Adrenal gland (tissue), 9 donors: ENCODE measurements at regions not wholly inside any gene's neighbourhood (a gene's known extent, or its start where the extent isn't known, plus 50 kb on each side); places are given as distances from the start of the nearest gene placed in this dataset.

Source experiments
- DNase-seq, 7 donors: peaks; one replicate each; pipeline ENCODE4 v3.0.0-alpha.2; 2019 to 2020
- H3K27ac ChIP-seq, 5 donors: fragments of 200-600 bp; sonication (generic) in 4 of 5; 1 replicate in 3 of 5; 2 replicates in 2 of 5; pipeline versions ENCODE4 v1.5.1 to v1.8.0; 2016 to 2020; ENCODE audit warnings: mild to moderate bottlenecking in 1 of 5
- H3K27me3 ChIP-seq: fragments of 200-600 bp; 2 replicates; pipeline ENCODE4 v1.8.0; 2021
- H3K36me3 ChIP-seq, 2 donors: fragments of 200-600 bp; replicated peaks in 1 of 2; 1 replicate in 1 of 2; 2 replicates in 1 of 2; pipeline versions ENCODE4 v1.5.1 to v1.8.0; 2018 to 2022
- H3K4me1 ChIP-seq, 2 donors: fragments of 200-600 bp; replicated peaks in 1 of 2; 1 replicate in 1 of 2; 2 replicates in 1 of 2; pipeline versions ENCODE4 v1.5.1 to v1.8.0; 2018 to 2021
- H3K4me3 ChIP-seq, 4 donors: fragments of 200-600 bp; sonication (generic) in 3 of 4; one replicate each; pipeline ENCODE4 v1.5.1; 2016 to 2018
- H3K9me3 ChIP-seq, 3 donors: fragments of 200-600 bp; sonication (generic) in 1 of 3; replicated peaks in 1 of 3; 1 replicate in 2 of 3; 2 replicates in 1 of 3; pipeline versions ENCODE4 v1.5.1 to v1.8.0; 2016 to 2021
- CTCF ChIP-seq, 6 experiments: fragments of 450-650 bp in 4 of 6; fragments of 200-600 bp in 2 of 6; sonication (generic) in 1 of 6; IDR thresholded peaks; 1 replicate in 5 of 6; 2 replicates in 1 of 6; pipeline versions ENCODE4 v1.5.1 to v1.8.0; 2016 to 2021; ENCODE audit warnings: antibody characterized with exemption in 6 of 6, mild to moderate bottlenecking in 2 of 6, moderate library complexity in 1 of 6
- POLR2A ChIP-seq, 2 donors: fragments of 450-650 bp; IDR thresholded peaks; one replicate each; pipeline ENCODE4 v1.6.1; 2017; ENCODE audit warnings: antibody characterized with exemption in 2 of 2, mild to moderate bottlenecking in 2 of 2, moderate library complexity in 1 of 2
- WGBS, 4 donors: extraction: QIAGEN DNeasy Blood & Tissue Kit in 2 of 4; methylation state at CpG; one replicate each; pipeline versions ENCODE4 v1.1.5 to v1.1.7; 2013 to 2017; 5-methylcytosine and 5-hydroxymethylcytosine counted together
- intact Hi-C, 2 donors: fragments of 100-400 bp; cut with DNase I; formaldehyde crosslinking; loops; one replicate each; pipeline versions ENCODE4 v1.14.1 to v1.15.0; 2022 to 2023
- donor health status: healthy with polysubstance abuse.
- donor health status: Bipolar disorder and iron deficiency.
- donor health status: DM: yes; HTN: yes; CAD: no.
- donor health status: DM: no; HTN: no; CAD: no.
- donor health status: DM: no; HTN: no; CAD: no.

GRCh38 chr12:66808606-66809005 is 129.7 kb upstream of the GRIP1 start:
- no peaks in the 10 kb centered on the region for H3K9me3 ChIP-seq
- TF ChIP-seq POLR2A (IDR thresholded peaks at IDR 0.05), result no peak
- no peak for TF ChIP-seq CTCF (IDR thresholded peaks at IDR 0.05)
- intact Hi-C loops, result no loop called here
- no peaks in the 10 kb centered on the region for H3K4me1 ChIP-seq
- no peak for DNase-seq
- no peak overlapping the region for H3K4me3 ChIP-seq
- H3K27me3 ChIP-seq, result no peaks in the 10 kb centered on the region
- H3K27ac ChIP-seq, result no peak overlapping the region
- 46 to 59% (median 53%) methylated on average over 1 of the region's 1 CpG for WGBS, 4 donors
- no peaks in the 10 kb centered on the region for H3K36me3 ChIP-seq

DNA sequence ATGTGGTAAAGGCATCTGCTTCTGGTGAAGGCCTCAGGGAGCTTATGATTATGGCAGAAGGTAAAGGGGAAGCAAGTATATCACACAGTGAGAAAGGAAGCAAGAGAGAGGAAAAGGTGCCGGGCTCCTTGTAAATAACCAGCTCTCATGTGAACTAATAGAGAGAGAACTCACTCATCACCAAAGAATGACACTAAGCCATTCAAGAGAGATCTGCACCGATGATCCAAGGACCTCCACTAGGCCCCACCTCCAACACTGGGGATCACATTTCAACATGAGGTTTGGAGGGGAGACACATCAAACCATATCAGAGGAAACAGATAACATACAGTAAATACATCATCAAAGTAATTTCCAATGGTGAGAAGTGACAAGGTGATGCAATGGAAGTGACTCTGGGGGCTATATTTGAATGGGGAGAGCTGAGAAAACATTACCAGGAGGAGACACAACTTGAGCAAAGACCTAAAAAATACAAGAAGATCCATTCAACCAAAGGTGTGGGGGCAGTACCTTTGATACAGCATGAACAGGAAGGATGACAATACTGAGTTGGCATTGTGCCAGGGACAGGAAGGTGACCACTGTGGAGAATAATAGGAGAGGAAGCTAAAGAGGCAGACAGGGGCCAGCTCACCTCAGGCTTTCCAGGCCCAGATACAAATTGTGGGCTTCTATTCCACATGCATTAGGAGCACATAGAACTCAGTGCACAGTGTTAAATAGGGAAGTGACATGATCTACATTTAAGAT is 134.4 kb upstream of the GRIP1 start:
- intact Hi-C loops, result no loop called here
- no peak overlapping the region for H3K27ac ChIP-seq
- no peaks in the 10 kb centered on the region for H3K27me3 ChIP-seq
- H3K9me3 ChIP-seq, result no peaks in the 10 kb centered on the region
- H3K4me3 ChIP-seq, result no peak overlapping the region
- DNase-seq, result no peak
- H3K4me1 ChIP-seq, result no peaks in the 10 kb centered on the region
- no peak for TF ChIP-seq CTCF (IDR thresholded peaks at IDR 0.05)
- no peak for TF ChIP-seq POLR2A (IDR thresholded peaks at IDR 0.05)
- 69 to 79% (median 71%) methylated on average over 2 of the region's 2 CpGs for WGBS, 4 donors
- H3K36me3 ChIP-seq, result no peaks in the 10 kb centered on the region

GRCh38 chr12:66819587-66819986 is 140.7 kb upstream of the GRIP1 start:
- intact Hi-C loops, result no loop called here
- DNase-seq, result no peak
- Histone ChIP-seq H3K4me1 (no peaks in the 10 kb centered on the region), H3K27ac (no peak overlapping the region), H3K4me3 (no peak overlapping the region), H3K27me3 (no peaks in the 10 kb centered on the region), H3K9me3 (no peaks in the 10 kb centered on the region), H3K36me3 (no peaks in the 10 kb centered on the region)
- TF ChIP-seq CTCF (IDR thresholded peaks at IDR 0.05) (no peak), POLR2A (IDR thresholded peaks at IDR 0.05) (no peak)

- H3K4me3 ChIP-seq, result no peak overlapping the region
These were observed 144.1 kb upstream of the GRIP1 start for GRCh38 chr12:66822961-66823360.

More at GRCh38 chr12:66822961-66823360, 144.1 kb upstream of the GRIP1 start:
- H3K4me1 ChIP-seq, result no peaks in the 10 kb centered on the region
- no peaks in the 10 kb centered on the region for H3K36me3 ChIP-seq
- no peaks in the 10 kb centered on the region for H3K9me3 ChIP-seq
- no peak for DNase-seq
- intact Hi-C loops, result no loop called here
- no peaks in the 10 kb centered on the region for H3K27me3 ChIP-seq
- no peak overlapping the region for H3K27ac ChIP-seq
- no peak for TF ChIP-seq CTCF (IDR thresholded peaks at IDR 0.05)
